LNCaP clone FGC (cell line): ENCODE measurements at regions not wholly inside any gene's neighbourhood (a gene's known extent, or its start where the extent isn't known, plus 50 kb on each side); places are given as distances from the start of the nearest gene placed in this dataset.

ENCODE experiments used
- DNase-seq: peaks from one replicate; pipeline ENCODE4 v3.0.0-alpha.2; 2011; ENCODE audit warnings: low read depth
- H3K4me3 ChIP-seq: 2 replicates; pipeline ENCODE4 v1.5.1; 2011; ENCODE audit warnings: mild to moderate bottlenecking, low read depth, low read length, control low read depth
- CTCF ChIP-seq: IDR thresholded peaks from 2 replicates; pipeline ENCODE4 v1.5.1; 2012; ENCODE audit warnings: mild to moderate bottlenecking; ENCODE audit not compliant: control insufficient read depth, insufficient read depth; ENCODE audit errors: extremely low read depth

DNA sequence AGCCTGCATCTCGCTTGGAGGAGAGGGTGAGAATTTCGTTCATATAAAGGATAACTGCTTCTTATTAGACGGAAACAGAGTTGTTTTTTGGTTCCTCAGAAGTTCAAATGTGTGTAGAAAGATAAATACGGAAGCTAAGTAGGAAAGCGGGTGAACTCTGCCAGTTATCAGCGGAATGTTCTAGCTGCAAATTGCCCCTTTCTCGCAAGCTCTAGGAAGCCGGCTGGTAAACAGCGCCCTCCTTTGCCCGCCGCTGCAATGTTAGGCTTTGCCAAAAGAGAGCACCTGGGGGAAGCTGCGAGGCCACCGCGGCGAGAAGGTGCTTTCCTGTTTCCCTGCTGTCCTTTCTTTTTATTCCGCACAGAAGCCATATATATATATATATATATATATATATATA is 67.0 kb downstream of the IGLL5 start:
- TF ChIP-seq CTCF, result no peak
- H3K4me3 ChIP-seq, result no peak overlapping the region
- DNase-seq, result no peak

DNA sequence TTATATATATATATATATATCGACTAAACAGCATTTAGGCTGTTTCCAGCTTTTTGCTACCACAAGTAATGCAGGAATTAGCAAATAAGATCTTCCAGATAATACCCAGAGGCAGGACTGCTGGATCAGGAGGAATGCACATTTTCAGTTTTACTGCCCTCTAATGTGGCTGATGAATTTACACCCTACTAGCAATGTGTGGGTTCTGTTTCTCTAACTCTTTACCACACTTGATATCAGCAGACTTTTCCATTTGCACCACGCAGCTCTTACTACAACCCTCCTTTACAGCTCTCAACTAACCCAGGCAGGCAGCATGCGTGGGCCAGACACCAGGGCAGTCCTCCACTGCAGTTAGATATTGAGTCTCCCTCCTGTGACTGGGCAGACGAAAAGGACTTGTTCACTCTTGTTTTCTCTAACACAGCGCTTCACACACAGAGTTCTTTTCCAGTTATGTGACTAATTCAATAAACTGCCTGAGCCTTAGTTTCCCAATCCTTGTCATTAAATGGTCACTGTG is 67.7 kb downstream of the IGLL5 start:
- no peak overlapping the region for H3K4me3 ChIP-seq

GRCh38 chr22:22955866-22956535 is 68.4 kb downstream of the IGLL5 start:
- no peak overlapping the region for H3K4me3 ChIP-seq
- DNase-seq, result no peak
- TF ChIP-seq CTCF, result peak; percentile 86

More for the DNA sequence above, 67.7 kb downstream of the IGLL5 start:
- DNase-seq, result no peak
- TF ChIP-seq CTCF, result no peak

DNA sequence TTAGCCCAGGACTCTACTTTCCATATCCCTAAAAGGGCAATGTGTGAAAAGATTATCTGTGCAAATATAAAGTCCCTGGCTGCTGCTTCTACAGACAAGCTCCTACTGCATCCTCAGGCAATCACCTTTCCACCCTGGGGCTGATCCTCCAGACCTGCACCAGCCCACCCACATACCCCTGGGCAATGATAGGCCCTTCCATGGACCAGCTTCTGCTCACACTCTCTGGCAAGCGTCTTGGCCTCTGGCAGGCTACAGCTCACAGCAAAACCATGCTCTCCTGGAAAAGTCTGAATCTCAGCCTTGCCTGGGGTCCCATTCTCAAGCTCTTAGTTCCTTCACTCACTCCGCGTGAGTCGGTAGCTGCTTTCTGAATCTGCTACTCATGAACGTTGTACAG is 69.5 kb downstream of the IGLL5 start:
- no peak for DNase-seq
- H3K4me3 ChIP-seq, result no peak overlapping the region
- TF ChIP-seq CTCF, result no peak

DNA sequence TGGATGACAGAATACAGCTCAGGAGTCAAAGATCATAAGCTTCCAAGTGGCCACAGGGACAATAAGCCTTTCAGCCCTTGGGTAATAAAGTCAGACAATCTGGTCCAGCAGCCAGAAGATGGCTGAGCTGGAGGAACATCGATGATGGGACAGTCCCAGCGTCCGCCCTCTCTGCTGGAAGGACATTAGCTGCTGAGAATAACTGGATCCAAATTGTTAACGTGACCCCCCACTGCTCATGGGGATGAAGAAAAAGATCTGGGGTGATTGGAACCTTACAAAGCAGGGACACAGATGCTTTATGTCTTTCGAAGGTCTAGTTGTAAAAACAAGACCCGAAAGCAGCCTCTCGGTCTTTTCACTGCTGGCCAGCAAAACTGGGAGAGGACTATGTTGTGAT is 71.0 kb downstream of the IGLL5 start:
- no peak for DNase-seq
- no peak for TF ChIP-seq CTCF
- no peak overlapping the region for H3K4me3 ChIP-seq

DNA sequence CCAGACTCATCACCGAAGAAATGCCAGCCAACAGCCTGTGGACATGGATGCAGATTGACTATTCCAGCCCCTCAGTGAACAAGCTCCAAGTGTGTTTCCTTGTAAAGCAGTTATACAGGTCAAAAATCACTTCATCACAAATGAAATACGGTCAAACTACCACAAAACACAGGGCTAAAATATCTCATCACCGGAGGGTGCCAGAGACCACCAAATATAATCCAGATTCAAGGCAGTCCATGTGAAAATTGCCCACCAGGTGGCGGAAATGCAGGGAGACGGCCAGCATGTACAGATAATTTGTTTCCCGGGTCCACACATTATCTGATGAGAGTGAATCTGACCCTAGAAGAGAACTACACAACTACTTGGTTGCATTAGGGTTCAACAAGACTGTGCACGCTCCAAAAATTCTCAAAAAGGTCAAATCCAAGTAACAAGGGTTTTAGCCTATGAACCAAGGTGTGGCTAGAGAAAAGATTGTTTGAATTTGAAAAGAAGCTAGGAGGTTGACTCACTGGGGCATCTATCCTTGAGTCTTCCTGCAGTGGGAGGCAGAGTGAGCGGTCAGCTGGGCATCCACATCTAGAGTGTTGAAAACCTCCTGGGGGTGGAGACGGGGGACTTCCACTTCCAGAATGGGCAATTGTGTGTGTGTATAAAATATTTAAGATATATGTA is 71.7 kb downstream of the IGLL5 start:
- peak; percentile 99 for TF ChIP-seq CTCF
- DNase-seq, result peak; percentile 49
- H3K4me3 ChIP-seq, result no peak overlapping the region
